ENCODE measurements at regions not wholly inside any gene's neighbourhood (a gene's known extent, or its start where the extent isn't known, plus 50 kb on each side); places are given as distances from the start of the nearest gene placed in this dataset.
"Not testable (repeated sequence)": the region's sequence is repeated elsewhere in the genome, so short reads cannot be mapped to it uniquely, and the experiment has no call there.

- CTCF ChIA-PET = no interaction called here
- DNase-seq (no peak), ATAC-seq (no peak)
- Mint-ChIP-seq H3K4me1 (no peaks in the 10 kb centered on the region), H3K27ac (no peak overlapping the region), H3K9me3 (ENCODE audit: low read depth) (peaks cover under 1% of the 10 kb centered on the region), H3K36me3 (no peaks in the 10 kb centered on the region), H3K4me3 (no peak overlapping the region), H3K27me3 (no peaks in the 10 kb centered on the region)
These were observed 737.2 kb upstream of the ZNF608 start for GRCh38 chr5:125483609-125484008.

- H3K4me1 Mint-ChIP-seq = no peaks in the 10 kb centered on the region
- H3K9me3 Mint-ChIP-seq (ENCODE audit: low read depth) = no peaks in the 10 kb centered on the region
- no peak overlapping the region for H3K4me3 Mint-ChIP-seq
- CTCF ChIA-PET = no interaction called here
- ATAC-seq (no peak), DNase-seq (no peak)
- H3K36me3 Mint-ChIP-seq = no peaks in the 10 kb centered on the region
- H3K27ac Mint-ChIP-seq = no peak overlapping the region
- no peaks in the 10 kb centered on the region for H3K27me3 Mint-ChIP-seq
These were observed 737.9 kb upstream of the ZNF608 start for GRCh38 chr5:125484272-125484741.

DNA sequence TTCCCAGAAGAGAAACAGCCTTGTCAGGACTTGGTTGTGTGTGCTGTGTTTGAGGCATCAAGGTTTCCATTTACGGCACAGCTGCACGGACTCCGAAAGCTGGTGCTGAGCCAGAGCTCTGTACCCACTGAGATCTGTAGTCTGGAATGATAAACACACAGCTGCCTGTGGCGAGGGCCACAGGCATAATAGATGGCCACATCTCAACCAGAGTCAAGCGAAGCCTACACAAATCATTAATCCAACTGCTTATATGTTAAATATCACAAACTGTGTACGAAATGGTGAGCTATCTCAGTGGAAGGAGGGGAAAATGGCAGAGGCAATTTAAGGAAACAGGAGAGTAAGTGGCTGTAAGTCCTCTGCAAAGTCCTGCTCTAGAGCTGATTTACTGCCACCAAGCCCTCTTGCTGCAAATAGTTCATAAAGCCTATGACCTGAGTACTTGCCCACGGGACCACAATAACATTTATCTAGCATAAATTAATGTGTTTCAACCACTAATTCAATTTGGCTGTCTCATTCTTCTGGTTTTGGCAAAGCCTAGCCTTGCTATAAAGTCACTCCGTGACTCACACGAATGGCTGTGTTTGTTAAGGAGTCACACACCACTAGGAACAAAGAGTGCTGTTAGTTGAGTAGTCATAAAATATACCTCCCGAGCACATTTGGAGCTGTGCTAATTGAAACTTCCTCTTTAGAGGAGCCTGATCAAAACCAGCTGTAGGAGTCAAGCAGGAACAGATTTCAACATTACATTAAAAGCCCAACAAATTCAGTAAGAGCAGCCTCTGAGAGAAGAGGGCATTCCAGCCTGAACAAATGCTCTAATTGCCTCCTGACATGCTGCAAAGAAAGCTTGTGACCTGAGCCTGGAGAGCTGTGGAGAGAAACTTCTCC lies 738.6 kb upstream of the ZNF608 start:
- H3K4me3 Mint-ChIP-seq = no peak overlapping the region
- no peaks in the 10 kb centered on the region for H3K4me1 Mint-ChIP-seq
- CTCF ChIA-PET = no interaction called here
- H3K36me3 Mint-ChIP-seq = no peaks in the 10 kb centered on the region
- H3K9me3 Mint-ChIP-seq (ENCODE audit: low read depth) = no peaks in the 10 kb centered on the region
- DNase-seq = no peak
- ATAC-seq = no peak
- no peaks in the 10 kb centered on the region for H3K27me3 Mint-ChIP-seq
- no peak overlapping the region for H3K27ac Mint-ChIP-seq

GRCh38 chr5:125485771-125486170 lies 739.3 kb upstream of the ZNF608 start:
- CTCF ChIA-PET = no interaction called here
- Mint-ChIP-seq H3K27ac (no peak overlapping the region), H3K9me3 (ENCODE audit: low read depth) (no peaks in the 10 kb centered on the region), H3K4me1 (no peaks in the 10 kb centered on the region), H3K36me3 (no peaks in the 10 kb centered on the region), H3K27me3 (no peaks in the 10 kb centered on the region), H3K4me3 (no peak overlapping the region)
- no peak for ATAC-seq
- no peak for DNase-seq

- H3K27me3 Mint-ChIP-seq = no peaks in the 10 kb centered on the region
- H3K4me3 Mint-ChIP-seq = no peak overlapping the region
- ATAC-seq (no peak), DNase-seq (no peak)
- CTCF ChIA-PET = no interaction called here
- no peaks in the 10 kb centered on the region for H3K4me1 Mint-ChIP-seq
- H3K27ac Mint-ChIP-seq = no peak overlapping the region
- H3K9me3 Mint-ChIP-seq (ENCODE audit: low read depth) = no peaks in the 10 kb centered on the region
- no peaks in the 10 kb centered on the region for H3K36me3 Mint-ChIP-seq
These were observed 740.2 kb upstream of the ZNF608 start for GRCh38 chr5:125486634-125487033.

DNA sequence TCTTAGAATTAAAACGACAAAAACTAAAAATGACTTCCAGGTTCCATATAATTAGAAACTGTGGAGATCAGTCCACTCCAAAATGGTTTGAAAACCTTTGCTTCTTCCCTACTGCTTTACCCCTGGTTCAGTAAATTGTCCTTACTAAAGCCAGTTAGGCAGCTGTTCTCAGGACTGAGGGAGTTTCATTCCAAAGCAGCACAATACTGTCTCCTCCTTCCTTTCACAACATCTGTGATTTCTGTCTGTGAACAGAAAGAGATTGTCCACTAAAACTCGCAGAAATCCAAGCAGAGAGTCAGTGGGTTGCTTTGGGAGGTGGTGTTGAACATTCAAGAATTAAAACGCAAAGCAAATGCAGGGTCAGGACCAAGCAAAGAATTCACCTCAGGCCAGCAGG lies 740.8 kb upstream of the ZNF608 start:
- H3K27me3 Mint-ChIP-seq = no peaks in the 10 kb centered on the region
- ATAC-seq (no peak), DNase-seq (no peak)
- CTCF ChIA-PET = no interaction called here
- no peaks in the 10 kb centered on the region for H3K9me3 Mint-ChIP-seq (ENCODE audit: low read depth)
- no peak overlapping the region for H3K4me3 Mint-ChIP-seq
- H3K4me1 Mint-ChIP-seq = no peaks in the 10 kb centered on the region
- H3K27ac Mint-ChIP-seq = no peak overlapping the region
- no peaks in the 10 kb centered on the region for H3K36me3 Mint-ChIP-seq

- ATAC-seq; DNase-seq; CTCF ChIA-PET; H3K36me3 Mint-ChIP-seq; H3K4me1 Mint-ChIP-seq; H3K27ac Mint-ChIP-seq; H3K27me3 Mint-ChIP-seq; H3K4me3 Mint-ChIP-seq; H3K9me3 Mint-ChIP-seq (ENCODE audit: low read depth): not testable (repeated sequence)
These were observed 741.2 kb upstream of the ZNF608 start for GRCh38 chr5:125487652-125488051.

GRCh38 chr5:125489146-125489545 lies 742.7 kb upstream of the ZNF608 start:
- Mint-ChIP-seq H3K9me3 (ENCODE audit: low read depth) (no peaks in the 10 kb centered on the region), H3K27me3 (no peaks in the 10 kb centered on the region), H3K36me3 (no peaks in the 10 kb centered on the region), H3K4me1 (no peaks in the 10 kb centered on the region), H3K4me3 (no peak overlapping the region), H3K27ac (no peak overlapping the region)
- no peak for ATAC-seq
- no peak for DNase-seq
- CTCF ChIA-PET = no interaction called here

GRCh38 chr5:125491986-125492492 lies 745.6 kb upstream of the ZNF608 start:
- Mint-ChIP-seq H3K4me1 (no peaks in the 10 kb centered on the region), H3K4me3 (no peak overlapping the region), H3K9me3 (ENCODE audit: low read depth) (no peaks in the 10 kb centered on the region), H3K27ac (no peak overlapping the region), H3K36me3 (no peaks in the 10 kb centered on the region), H3K27me3 (no peaks in the 10 kb centered on the region)
- DNase-seq (no peak), ATAC-seq (no peak)
- CTCF ChIA-PET = no interaction called here

DNA sequence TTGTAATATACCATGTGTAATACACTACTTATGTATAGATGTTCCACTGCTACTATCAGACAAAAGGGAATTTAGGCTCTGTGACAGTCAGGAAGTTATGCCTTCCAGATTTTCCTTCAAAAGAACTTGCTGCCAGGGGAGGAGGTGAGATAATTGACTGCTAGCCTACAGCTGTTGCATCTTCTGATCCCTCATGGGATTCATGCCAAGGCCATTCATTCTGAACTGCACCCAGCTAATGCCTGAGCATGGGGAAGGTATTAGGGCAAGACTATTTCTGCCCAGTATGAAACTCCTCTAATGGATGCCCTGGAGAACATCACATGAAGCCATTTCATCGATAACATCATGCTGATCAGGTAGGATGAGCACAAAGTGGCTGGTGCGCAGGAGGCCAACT lies 746.5 kb upstream of the ZNF608 start:
- no peak for DNase-seq
- H3K4me1 Mint-ChIP-seq = no peaks in the 10 kb centered on the region
- no peaks in the 10 kb centered on the region for H3K9me3 Mint-ChIP-seq (ENCODE audit: low read depth)
- H3K27me3 Mint-ChIP-seq = no peaks in the 10 kb centered on the region
- no peak overlapping the region for H3K27ac Mint-ChIP-seq
- no peaks in the 10 kb centered on the region for H3K36me3 Mint-ChIP-seq
- CTCF ChIA-PET = no interaction called here
- H3K4me3 Mint-ChIP-seq = no peak overlapping the region
- no peak for ATAC-seq

DNA sequence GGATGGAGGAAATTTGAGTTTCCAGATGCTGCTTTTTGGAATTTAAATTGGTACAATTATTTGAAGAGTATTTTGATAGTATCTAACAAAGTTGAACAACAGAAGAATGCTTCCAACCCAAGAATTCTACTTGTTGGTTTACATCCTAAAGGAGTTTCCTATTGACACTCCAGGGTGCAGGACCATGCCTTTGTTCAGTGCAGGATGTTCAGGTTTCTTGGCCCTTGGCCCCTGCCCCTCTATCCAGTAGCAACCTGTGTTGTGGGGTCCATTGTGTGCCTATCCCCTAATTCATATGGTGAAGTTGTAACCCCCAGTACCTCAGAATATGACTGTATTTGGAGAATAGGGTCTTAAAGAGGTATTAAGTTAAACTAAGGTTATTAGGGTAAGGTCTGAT lies 750.0 kb upstream of the ZNF608 start:
- Mint-ChIP-seq H3K9me3 (ENCODE audit: low read depth) (no peaks in the 10 kb centered on the region), H3K36me3 (no peaks in the 10 kb centered on the region), H3K4me3 (no peak overlapping the region), H3K4me1 (no peaks in the 10 kb centered on the region), H3K27ac (no peak overlapping the region), H3K27me3 (no peaks in the 10 kb centered on the region)
- CTCF ChIA-PET = no interaction called here
- no peak for DNase-seq
- no peak for ATAC-seq

DNA sequence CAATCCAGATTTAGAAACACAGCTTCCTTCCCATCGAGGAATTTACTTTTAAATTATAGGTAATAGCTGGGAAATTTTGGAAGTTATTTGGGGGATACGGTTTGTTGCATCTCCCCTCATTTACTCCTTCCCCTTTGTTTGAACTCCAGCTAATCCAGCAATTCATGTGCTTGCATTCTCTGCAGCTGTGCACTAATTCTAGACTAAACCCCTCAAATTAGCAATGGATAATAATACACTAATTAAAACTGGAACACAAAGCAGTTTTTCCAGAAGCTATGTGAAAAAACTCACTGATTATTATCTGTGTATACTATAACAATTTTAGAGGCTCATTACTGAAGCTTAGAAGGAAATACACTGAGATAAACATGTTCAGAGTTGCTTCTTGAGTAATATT lies 751.2 kb upstream of the ZNF608 start:
- no peaks in the 10 kb centered on the region for H3K4me1 Mint-ChIP-seq
- H3K27me3 Mint-ChIP-seq = no peaks in the 10 kb centered on the region
- H3K36me3 Mint-ChIP-seq = no peaks in the 10 kb centered on the region
- DNase-seq (no peak), ATAC-seq (no peak)
- H3K9me3 Mint-ChIP-seq (ENCODE audit: low read depth) = no peaks in the 10 kb centered on the region
- no peak overlapping the region for H3K4me3 Mint-ChIP-seq
- no peak overlapping the region for H3K27ac Mint-ChIP-seq
- CTCF ChIA-PET = no interaction called here

DNA sequence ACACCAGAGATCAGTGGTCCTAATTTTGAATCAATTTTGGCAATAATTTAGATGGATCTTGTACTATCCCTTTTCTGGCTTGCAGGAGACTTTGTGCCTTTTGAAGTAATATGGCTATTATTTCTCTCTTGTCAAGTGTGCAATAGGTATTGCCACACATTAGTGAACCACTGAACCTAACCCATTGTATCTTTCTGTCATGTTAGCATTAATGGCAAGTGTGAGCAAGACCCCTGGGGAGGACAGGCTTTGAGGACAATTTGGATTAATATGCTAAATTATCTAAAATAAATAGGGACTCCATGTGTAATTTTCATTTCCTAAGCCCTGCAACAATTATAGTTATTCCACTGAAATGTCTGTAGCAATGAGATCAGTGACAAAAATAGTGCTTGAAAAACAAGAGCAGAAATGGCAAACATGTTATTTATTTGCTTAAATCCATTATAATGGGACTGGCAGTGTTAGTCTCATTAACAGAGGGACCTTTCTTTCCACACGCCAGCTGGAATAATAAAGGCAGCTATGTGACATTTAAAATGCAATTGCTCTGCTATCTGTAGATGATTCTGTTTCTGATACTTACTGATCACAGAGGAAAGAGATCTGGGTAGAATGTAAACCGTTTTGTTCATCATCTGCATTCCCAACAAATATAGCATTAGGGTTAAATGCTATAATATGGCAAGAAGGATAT lies 753.3 kb upstream of the ZNF608 start:
- H3K36me3 Mint-ChIP-seq = no peaks in the 10 kb centered on the region
- no peak overlapping the region for H3K4me3 Mint-ChIP-seq
- no peaks in the 10 kb centered on the region for H3K27me3 Mint-ChIP-seq
- no peaks in the 10 kb centered on the region for H3K4me1 Mint-ChIP-seq
- no peak overlapping the region for H3K27ac Mint-ChIP-seq
- no peaks in the 10 kb centered on the region for H3K9me3 Mint-ChIP-seq (ENCODE audit: low read depth)
- DNase-seq (no peak), ATAC-seq (no peak)
- CTCF ChIA-PET = no interaction called here

GRCh38 chr5:125501396-125501795 lies 755.0 kb upstream of the ZNF608 start:
- no peaks in the 10 kb centered on the region for H3K9me3 Mint-ChIP-seq (ENCODE audit: low read depth)
- ATAC-seq = no peak
- no peak overlapping the region for H3K27ac Mint-ChIP-seq
- no peak for DNase-seq
- no peaks in the 10 kb centered on the region for H3K27me3 Mint-ChIP-seq
- CTCF ChIA-PET = no interaction called here
- no peak overlapping the region for H3K4me3 Mint-ChIP-seq
- no peaks in the 10 kb centered on the region for H3K36me3 Mint-ChIP-seq
- no peaks in the 10 kb centered on the region for H3K4me1 Mint-ChIP-seq

Data from activated CD8-positive, alpha-beta memory T cell treated with anti-CD3 and anti-CD28 coated beads, Interleukin-2, amount 10 ng/mL, durations not matched to agents 7 days and 5 days (primary cell).